CD4-positive, alpha-beta T cell treated with Interferon gamma for 1 hour (primary cell): ENCODE measurements at regions not wholly inside any gene's neighbourhood (a gene's known extent, or its start where the extent isn't known, plus 50 kb on each side); places are given as distances from the start of the nearest gene placed in this dataset.

ENCODE experiments used
- DNase-seq: peaks from one replicate; pipeline ENCODE4 v3.0.0-alpha.2; 2020

- no peak for DNase-seq
Observed at GRCh38 chr6:25166955-25167748, 112.0 kb upstream of the CARMIL1 start.

GRCh38 chr6:25167961-25168360 lies 111.2 kb upstream of the CARMIL1 start:
- DNase-seq, result no peak

GRCh38 chr6:25168637-25169036 lies 110.5 kb upstream of the CARMIL1 start:
- no peak for DNase-seq

GRCh38 chr6:25169553-25169952 lies 109.6 kb upstream of the CARMIL1 start:
- no peak for DNase-seq

- DNase-seq, result no peak
Observed at GRCh38 chr6:25169961-25170360, 109.2 kb upstream of the CARMIL1 start.

GRCh38 chr6:25170640-25171039 lies 108.5 kb upstream of the CARMIL1 start:
- DNase-seq, result no peak

GRCh38 chr6:25171301-25171700 lies 107.9 kb upstream of the CARMIL1 start:
- no peak for DNase-seq

- DNase-seq, result no peak
Observed at GRCh38 chr6:25172819-25173218, 106.4 kb upstream of the CARMIL1 start.

GRCh38 chr6:25173246-25173645 lies 105.9 kb upstream of the CARMIL1 start:
- DNase-seq, result no peak

- peak; percentile 19 for DNase-seq
Observed at GRCh38 chr6:25173951-25174474, 105.2 kb upstream of the CARMIL1 start.

GRCh38 chr6:25174678-25175077 lies 104.5 kb upstream of the CARMIL1 start:
- no peak for DNase-seq

- DNase-seq, result no peak
Observed at GRCh38 chr6:25175196-25175595, 104.0 kb upstream of the CARMIL1 start.

- DNase-seq, result no peak
Observed at GRCh38 chr6:25175681-25176080, 103.5 kb upstream of the CARMIL1 start.

- DNase-seq, result no peak
Observed at GRCh38 chr6:25176466-25176865, 102.7 kb upstream of the CARMIL1 start.

GRCh38 chr6:25177500-25178028 lies 101.6 kb upstream of the CARMIL1 start:
- no peak for DNase-seq

- no peak for DNase-seq
Observed at GRCh38 chr6:25178336-25179035, 100.7 kb upstream of the CARMIL1 start.

- no peak for DNase-seq
Observed at GRCh38 chr6:25179051-25179778, 100.0 kb upstream of the CARMIL1 start.

GRCh38 chr6:25180630-25181349 lies 98.4 kb upstream of the CARMIL1 start:
- no peak for DNase-seq

- DNase-seq, result no peak
Observed at GRCh38 chr6:25181350-25181724, 97.8 kb upstream of the CARMIL1 start.

GRCh38 chr6:25181923-25182322 lies 97.3 kb upstream of the CARMIL1 start:
- DNase-seq, result no peak

- no peak for DNase-seq
Observed at GRCh38 chr6:25186919-25187318, 92.3 kb upstream of the CARMIL1 start.

GRCh38 chr6:25188232-25188631 lies 90.9 kb upstream of the CARMIL1 start:
- no peak for DNase-seq
